Neural crest cell (in vitro differentiated cells): ENCODE measurements at regions not wholly inside any gene's neighbourhood (a gene's known extent, or its start where the extent isn't known, plus 50 kb on each side); places are given as distances from the start of the nearest gene placed in this dataset.
"Not testable (repeated sequence)": the region's sequence is repeated elsewhere in the genome, so short reads cannot be mapped to it uniquely, and the experiment has no call there.

Experiments
- DNase-seq: peaks from one replicate; pipeline ENCODE4 v3.0.0; 2021; ENCODE audit warnings: low read depth, mixed read lengths, low spot score
- H3K27ac Mint-ChIP-seq: one replicate; pipeline ENCODE4 v1.8.0; 2021; ENCODE audit warnings: mild to moderate bottlenecking, mixed read lengths; ENCODE audit not compliant: unreplicated experiment
- H3K27me3 Mint-ChIP-seq: 2 replicates; pipeline ENCODE4 v1.8.0; 2021; ENCODE audit warnings: low read depth, mild to moderate bottlenecking, mixed read lengths
- H3K36me3 Mint-ChIP-seq: 2 replicates; pipeline ENCODE4 v1.8.0; 2021; ENCODE audit warnings: low read depth, mild to moderate bottlenecking, mixed read lengths
- H3K4me1 Mint-ChIP-seq: 2 replicates; pipeline ENCODE4 v1.8.0; 2021; ENCODE audit warnings: mixed read lengths
- H3K4me3 Mint-ChIP-seq: one replicate; pipeline ENCODE4 v1.8.0; 2021; ENCODE audit warnings: mild to moderate bottlenecking, mixed read lengths
- H3K9me3 Mint-ChIP-seq: 2 replicates; pipeline ENCODE4 v1.8.0; 2021; ENCODE audit warnings: mixed read lengths
- CTCF ChIP-seq: fragments of 200-600 bp; sonication (generic); conservative IDR thresholded peaks from 2 replicates; pipeline ENCODE4 v1.5.0; 2021; ENCODE audit warnings: antibody characterized with exemption, mild to moderate bottlenecking

GRCh38 chr3:117871934-117872333 lies 1162.4 kb downstream of the TUSC7 start:
- Mint-ChIP-seq H3K27me3 (no peaks in the 10 kb centered on the region), H3K27ac (no peak overlapping the region), H3K36me3 (no peaks in the 10 kb centered on the region), H3K4me3 (no peak overlapping the region), H3K9me3 (peaks cover 2% of the 10 kb centered on the region), H3K4me1 (peaks cover 15% of the 10 kb centered on the region)
- no peak for TF ChIP-seq CTCF
- no peak for DNase-seq

- peaks cover 15% of the 10 kb centered on the region for H3K4me1 Mint-ChIP-seq
- H3K27ac Mint-ChIP-seq, H3K4me3 Mint-ChIP-seq, DNase-seq, H3K9me3 Mint-ChIP-seq, H3K27me3 Mint-ChIP-seq, H3K36me3 Mint-ChIP-seq: not testable (repeated sequence)
Observed at GRCh38 chr3:117872594-117873248, 1161.9 kb downstream of the IGSF11 start.

- Mint-ChIP-seq H3K9me3 (peaks cover 2% of the 10 kb centered on the region), H3K27ac (no peak overlapping the region), H3K4me3 (no peak overlapping the region), H3K4me1 (peaks cover 15% of the 10 kb centered on the region), H3K36me3 (no peaks in the 10 kb centered on the region), H3K27me3 (no peaks in the 10 kb centered on the region)
- no peak for TF ChIP-seq CTCF
- no peak for DNase-seq
Observed at GRCh38 chr3:117873249-117873600, 1161.4 kb downstream of the IGSF11 start.

- Mint-ChIP-seq H3K27ac (no peak overlapping the region), H3K36me3 (no peaks in the 10 kb centered on the region), H3K4me1 (peaks cover 15% of the 10 kb centered on the region), H3K4me3 (no peak overlapping the region), H3K27me3 (no peaks in the 10 kb centered on the region), H3K9me3 (peaks cover 2% of the 10 kb centered on the region)
- no peak for DNase-seq
- TF ChIP-seq CTCF: no peak
Observed at GRCh38 chr3:117874028-117874690, 1160.5 kb downstream of the IGSF11 start.

GRCh38 chr3:117874904-117875874 lies 1159.5 kb downstream of the IGSF11 start:
- Mint-ChIP-seq H3K27ac (no peak overlapping the region), H3K4me1 (peaks cover 15% of the 10 kb centered on the region), H3K36me3 (no peaks in the 10 kb centered on the region), H3K4me3 (no peak overlapping the region), H3K9me3 (peaks cover 2% of the 10 kb centered on the region), H3K27me3 (no peaks in the 10 kb centered on the region)
- DNase-seq: no peak
- TF ChIP-seq CTCF: no peak
